Panc1 (cell line): ENCODE measurements at regions not wholly inside any gene's neighbourhood (a gene's known extent, or its start where the extent isn't known, plus 50 kb on each side); places are given as distances from the start of the nearest gene placed in this dataset.

ENCODE experiments used
- ATAC-seq: fragments of 200-7000 bp; cut with Tn5 transposase; 2 replicates; pipeline ENCODE4 v1.9.1; 2020; ENCODE audit warnings: mild to moderate bottlenecking, moderate library complexity
- BruUV-seq: library from RNA; stranded (reverse); fragments of 400-500 nt; replicated peaks from 2 replicates; lab custom pipeline; 2021; lab: Mats Ljungman, UMichigan
- CTCF ChIA-PET: fragments of 300-600 bp; sonication (Branson Sonifier 250); formaldehyde crosslinking; loops from one replicate; lab custom pipeline; 2022; ENCODE audit warnings: antibody characterized with exemption; lab: Charles Lee
- POLR2A ChIA-PET: fragments of 300-600 bp; sonication (Branson Sonifier 250); formaldehyde crosslinking; loops from one replicate; lab custom pipeline; 2022; ENCODE audit warnings: antibody characterized with exemption; lab: Charles Lee
- DNase-seq: peaks from one replicate; pipeline ENCODE4 v3.0.0-alpha.2; 2010; ENCODE audit warnings: low read depth, low spot score
- H3K27ac ChIP-seq: 2 replicates; pipeline ENCODE4 v1.5.1; 2011; ENCODE audit warnings: mild to moderate bottlenecking, low read length, inconsistent platforms
- H3K27me3 ChIP-seq: fragments of 200-500 bp; sonication (Bioruptor generic); 2 replicates; pipeline ENCODE4 v1.6.0; 2014; ENCODE audit warnings: low read length, inconsistent platforms; ENCODE audit not compliant: control insufficient read depth, insufficient read depth
- H3K36me3 ChIP-seq: fragments of 200-500 bp; sonication (Bioruptor generic); 2 replicates; pipeline ENCODE4 v1.5.1; 2014; ENCODE audit warnings: inconsistent platforms, mild to moderate bottlenecking, low read length, moderate library complexity; ENCODE audit not compliant: control insufficient read depth, insufficient read depth
- H3K4me1 ChIP-seq: 2 replicates; pipeline ENCODE4 v1.5.1; 2011; ENCODE audit warnings: inconsistent platforms, mild to moderate bottlenecking, low read length, moderate library complexity; ENCODE audit not compliant: control insufficient read depth, insufficient read depth
- H3K4me3 ChIP-seq, 2 experiments: 2 replicates each; pipeline ENCODE4 v1.5.1; 2011 to 2012; ENCODE audit warnings: low read depth in 2 of 2, low read length in 2 of 2, mild to moderate bottlenecking in 2 of 2, inconsistent platforms in 1 of 2, moderate library complexity in 1 of 2
- H3K9me3 ChIP-seq: fragments of 200-500 bp; sonication (Bioruptor generic); 2 replicates; pipeline ENCODE4 v1.5.1; 2014; ENCODE audit warnings: low read depth, mild to moderate bottlenecking, inconsistent platforms, low read length, moderate library complexity; ENCODE audit not compliant: control insufficient read depth, insufficient read depth
- CTCF ChIP-seq: fragments of 450-650 bp; IDR thresholded peaks from 2 replicates; pipeline ENCODE4 v1.5.1; 2017; ENCODE audit warnings: mild to moderate bottlenecking
- POLR2AphosphoS5 ChIP-seq: IDR thresholded peaks from 2 replicates; pipeline ENCODE4 v1.6.1; 2012; ENCODE audit warnings: mild to moderate bottlenecking, low read depth, low read length, moderate library complexity
- REST ChIP-seq, 2 experiments: IDR thresholded peaks; 2 replicates each; pipeline ENCODE4 v1.6.1; 2011 to 2012; ENCODE audit warnings: low read depth in 2 of 2, control low read depth in 1 of 2, low read length in 1 of 2, mild to moderate bottlenecking in 1 of 2, moderate library complexity in 1 of 2; ENCODE audit not compliant: insufficient read depth in 1 of 2
- SIN3A ChIP-seq: IDR thresholded peaks from 2 replicates; pipeline ENCODE4 v1.6.1; 2012; ENCODE audit warnings: low read depth, mild to moderate bottlenecking, low read length, moderate library complexity, borderline replicate concordance; ENCODE audit not compliant: insufficient read depth
- TCF7L2 ChIP-seq: IDR thresholded peaks from 2 replicates; pipeline ENCODE4 v1.6.1; 2011; ENCODE audit warnings: mild to moderate bottlenecking, low read depth, low read length, inconsistent platforms
- in situ Hi-C: cut with HindIII; loops from 2 replicates; pipeline ENCODE4 v1.10.0; 2016; ENCODE audit warnings: low sequenced_read_pairs, low pct_unique_long_range_greater_than_20kb
- intact Hi-C: fragments of 100-400 bp; cut with micrococcal nuclease; formaldehyde crosslinking; loops from one replicate; pipeline ENCODE4 v1.10.0; 2022; ENCODE audit not compliant: unreplicated experiment

- in situ Hi-C loops, result no loop called here
- no peaks in the 10 kb centered on the region for H3K27me3 ChIP-seq
- ChIA-PET POLR2A (no interaction called here), CTCF (no interaction called here)
- H3K4me3 ChIP-seq, result no peak overlapping the region
- no peaks in the 10 kb centered on the region for H3K4me1 ChIP-seq
- no peaks in the 10 kb centered on the region for H3K36me3 ChIP-seq
- H3K9me3 ChIP-seq, result no peaks in the 10 kb centered on the region
- DNase-seq (no peak), ATAC-seq (no peak)
- TF ChIP-seq POLR2AphosphoS5 (no peak), REST (IDR thresholded peaks at IDR 0.05; ENCODE audit: insufficient read depth in 1 of 2, low read depth in 2 of 2, low read length in 1 of 2) (no peak), CTCF (no peak), SIN3A (no peak), TCF7L2 (no peak)
- BruUV-seq, result no TSS peak
- no peak overlapping the region for H3K27ac ChIP-seq
- intact Hi-C loops, result no loop called here
Observed at GRCh38 chr16:26441178-26441577, 625.5 kb upstream of the C16orf82 start.

DNA sequence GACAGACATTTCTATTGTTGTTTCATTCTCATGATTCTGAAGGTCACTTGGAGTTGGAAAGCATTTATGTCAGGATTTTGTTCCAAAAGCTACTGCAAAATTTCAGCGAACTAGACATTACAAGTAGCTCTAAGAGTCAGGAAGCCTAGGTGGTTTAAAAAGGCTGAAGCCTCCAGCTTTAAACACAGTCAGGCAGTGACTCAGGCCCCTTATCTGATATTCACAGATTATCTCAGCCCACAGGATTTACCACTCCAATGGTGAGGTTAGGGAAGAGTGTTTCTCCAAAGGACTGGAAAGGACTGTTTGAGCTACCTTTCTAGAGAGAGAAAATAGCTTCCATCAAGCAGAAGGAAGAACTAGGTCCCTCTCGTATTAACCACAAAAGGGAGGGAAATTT lies 624.4 kb upstream of the C16orf82 start:
- BruUV-seq, result no TSS peak
- DNase-seq, result no peak
- Histone ChIP-seq H3K4me3 (no peak overlapping the region), H3K27ac (no peak overlapping the region), H3K4me1 (no peaks in the 10 kb centered on the region), H3K27me3 (no peaks in the 10 kb centered on the region), H3K36me3 (no peaks in the 10 kb centered on the region), H3K9me3 (no peaks in the 10 kb centered on the region)
- ATAC-seq, result no peak
- CTCF ChIA-PET, result no interaction called here
- in situ Hi-C loops, result no loop called here
- TF ChIP-seq POLR2AphosphoS5 (no peak), CTCF (no peak), REST (IDR thresholded peaks at IDR 0.05; ENCODE audit: insufficient read depth in 1 of 2, low read depth in 2 of 2, low read length in 1 of 2) (no peak), SIN3A (no peak), TCF7L2 (no peak)
- intact Hi-C loops, result no loop called here
- POLR2A ChIA-PET, result no interaction called here
